ENCODE measurements at regions not wholly inside any gene's neighbourhood (a gene's known extent, or its start where the extent isn't known, plus 50 kb on each side); places are given as distances from the start of the nearest gene placed in this dataset.

GRCh38 chr10:34872820-34873219 is 57.7 kb upstream of the PARD3 start:
- Mint-ChIP-seq H3K4me3 (no peak overlapping the region), H3K36me3 (no peaks in the 10 kb centered on the region), H3K27ac (peak overlapping the region; percentile 13)

GRCh38 chr10:34869135-34869836 is 54.2 kb upstream of the PARD3 start:
- Mint-ChIP-seq H3K36me3 (no peaks in the 10 kb centered on the region), H3K4me3 (no peak overlapping the region), H3K27ac (no peak overlapping the region), H3K9me3 (no peaks in the 10 kb centered on the region), H3K27me3 (peaks cover 6% of the 10 kb centered on the region), H3K4me1 (ENCODE audit: unreplicated experiment) (peaks cover 8% of the 10 kb centered on the region)
- no peak for DNase-seq (ENCODE audit: extremely low spot score, unreplicated experiment)
- no peak for TF ChIP-seq CTCF (conservative IDR thresholded peaks at IDR 0.05)

More at GRCh38 chr10:34872820-34873219, 57.7 kb upstream of the PARD3 start:
- Mint-ChIP-seq H3K27me3 (no peaks in the 10 kb centered on the region), H3K4me1 (ENCODE audit: unreplicated experiment) (no peaks in the 10 kb centered on the region), H3K9me3 (no peaks in the 10 kb centered on the region)
- no peak for TF ChIP-seq CTCF (conservative IDR thresholded peaks at IDR 0.05)
- no peak for DNase-seq (ENCODE audit: extremely low spot score, unreplicated experiment)

GRCh38 chr10:34868589-34868988 is 53.5 kb upstream of the PARD3 start:
- Mint-ChIP-seq H3K9me3 (no peaks in the 10 kb centered on the region), H3K27me3 (peaks cover 7% of the 10 kb centered on the region), H3K4me3 (no peak overlapping the region), H3K27ac (no peak overlapping the region), H3K36me3 (no peaks in the 10 kb centered on the region), H3K4me1 (ENCODE audit: unreplicated experiment) (peaks cover 13% of the 10 kb centered on the region)
- no peak for DNase-seq (ENCODE audit: extremely low spot score, unreplicated experiment)
- no peak for TF ChIP-seq CTCF (conservative IDR thresholded peaks at IDR 0.05)

- Mint-ChIP-seq H3K27ac (no peak overlapping the region), H3K4me1 (ENCODE audit: unreplicated experiment) (peaks cover 19% of the 10 kb centered on the region), H3K9me3 (no peaks in the 10 kb centered on the region), H3K36me3 (no peaks in the 10 kb centered on the region), H3K27me3 (peaks cover 7% of the 10 kb centered on the region), H3K4me3 (no peak overlapping the region)
- no peak for DNase-seq (ENCODE audit: extremely low spot score, unreplicated experiment)
- no peak for TF ChIP-seq CTCF (conservative IDR thresholded peaks at IDR 0.05)
Measured at GRCh38 chr10:34866848-34867247, 51.8 kb upstream of the PARD3 start.

All from type B pancreatic cell (in vitro differentiated cells).